Fibroblast of peridontal ligament (primary cell): ENCODE measurements at regions not wholly inside any gene's neighbourhood (a gene's known extent, or its start where the extent isn't known, plus 50 kb on each side); places are given as distances from the start of the nearest gene placed in this dataset.
"Not testable (repeated sequence)": the region's sequence is repeated elsewhere in the genome, so short reads cannot be mapped to it uniquely, and the experiment has no call there.

Experiments
- DNase-seq: peaks from one replicate; pipeline ENCODE4 v3.0.0-alpha.2; 2010; ENCODE audit errors: extremely low read depth

DNA sequence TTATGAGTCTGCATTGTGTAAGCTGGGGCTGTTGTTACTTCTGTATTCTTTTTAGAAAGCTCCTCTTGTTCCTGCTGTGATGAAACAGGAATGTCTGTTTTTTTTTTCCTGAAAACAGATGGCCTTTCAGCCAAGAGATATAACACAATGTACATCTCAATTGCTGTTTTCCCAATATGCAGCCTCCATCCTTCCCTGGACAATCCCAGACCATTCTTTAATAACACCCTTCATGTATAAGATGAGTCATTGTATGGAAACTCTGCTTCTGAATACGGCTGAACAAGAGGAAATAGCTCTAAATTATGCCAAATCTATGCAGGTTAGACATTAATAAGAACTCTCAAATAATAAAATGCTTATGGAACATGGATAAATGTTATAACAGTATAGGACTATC, 60.2 kb upstream of the LRRC4C start:
- no peak for DNase-seq

DNA sequence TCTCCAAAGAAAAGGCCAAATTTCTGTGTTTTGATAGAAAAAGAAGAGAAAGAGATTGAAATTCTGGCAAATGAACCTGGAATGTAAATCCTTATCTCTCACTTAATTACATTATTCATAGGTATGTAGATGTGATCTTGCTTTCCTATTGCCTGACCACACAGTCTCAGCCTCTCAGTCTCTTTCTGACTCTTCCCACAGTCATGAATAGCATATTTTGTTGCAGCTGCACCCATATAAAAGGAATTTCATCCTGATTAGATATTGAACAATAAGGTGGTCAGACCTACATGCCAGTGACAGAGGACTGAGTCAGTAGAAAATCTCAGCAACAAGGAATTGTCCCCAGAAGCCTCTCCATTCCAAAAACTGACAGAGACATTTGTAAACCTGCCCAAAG, 62.9 kb upstream of the LRRC4C start:
- DNase-seq: no peak

DNA sequence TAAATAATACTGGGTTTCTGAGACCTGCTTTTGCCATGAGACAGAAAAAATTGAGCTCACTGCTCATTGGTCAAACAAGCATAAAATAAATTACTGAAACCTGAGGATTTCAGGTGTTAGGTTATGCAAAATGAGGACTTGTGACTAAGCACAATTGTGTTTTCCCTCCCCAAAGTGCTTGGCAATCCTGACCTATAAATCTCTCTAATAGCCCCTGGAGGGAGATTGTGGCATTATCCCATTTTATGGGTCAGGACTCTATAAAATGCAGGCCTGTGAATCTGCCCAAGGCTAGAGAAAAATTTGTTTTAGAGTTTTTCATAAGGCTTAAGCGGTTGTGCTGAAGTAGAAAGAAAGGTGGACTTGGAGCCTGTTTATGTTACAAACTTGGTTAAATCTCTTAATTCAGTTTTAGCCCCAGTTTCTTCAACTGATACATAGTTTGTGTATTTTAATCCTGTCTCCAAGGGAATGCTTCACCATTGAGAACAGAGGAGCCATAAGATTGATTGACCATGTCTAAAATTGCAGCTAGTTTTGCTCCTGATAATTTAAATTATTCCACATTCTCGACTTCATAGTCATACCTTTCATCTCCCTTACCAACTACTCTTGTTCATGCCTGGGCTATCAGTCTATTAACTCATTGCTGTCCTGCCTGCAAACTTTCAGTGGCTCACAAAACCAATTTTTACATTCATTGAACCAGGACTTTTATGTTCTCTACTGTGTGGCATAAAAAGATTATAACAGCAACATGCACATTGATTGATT, 63.6 kb upstream of the LRRC4C start:
- DNase-seq: no peak

DNA sequence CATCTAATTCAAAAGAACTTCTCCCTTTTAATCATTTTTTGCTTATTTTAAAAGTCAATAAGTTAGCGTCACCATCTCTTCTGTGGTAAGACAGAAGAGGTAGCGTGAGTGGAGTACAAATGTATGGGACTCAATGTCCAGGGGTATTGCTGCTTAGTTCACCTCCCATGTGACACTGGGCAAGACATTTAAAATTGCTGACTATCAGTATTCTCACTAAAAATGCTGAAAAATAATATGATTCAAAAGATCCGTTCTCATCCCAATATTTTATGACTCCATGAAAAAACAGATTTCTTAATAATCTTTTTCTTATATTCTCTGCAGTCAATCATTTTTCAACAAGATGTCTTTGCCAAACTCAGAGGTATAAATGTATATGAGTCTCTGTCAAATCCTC, 68.1 kb upstream of the LRRC4C start:
- no peak for DNase-seq

DNA sequence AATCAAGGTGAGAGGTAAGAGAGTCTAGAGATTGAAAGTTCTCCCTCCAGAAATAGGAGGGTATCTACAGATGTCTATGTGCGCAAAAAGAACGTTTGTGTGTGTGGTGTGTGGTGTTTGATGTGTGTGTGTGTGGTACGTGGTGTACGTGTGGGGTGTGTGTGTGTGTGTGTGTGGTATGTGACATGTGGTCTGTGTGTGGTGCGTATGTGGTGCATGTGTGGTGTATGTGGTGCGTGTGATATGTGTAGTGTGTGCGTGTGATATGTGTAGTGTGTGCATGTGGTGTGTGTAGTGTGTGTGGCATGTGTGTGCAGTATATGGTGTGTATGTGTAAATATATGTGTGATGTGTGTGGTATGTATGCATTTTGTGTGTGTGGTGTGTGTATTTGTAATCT, 73.0 kb upstream of the LRRC4C start:
- DNase-seq: no peak

DNA sequence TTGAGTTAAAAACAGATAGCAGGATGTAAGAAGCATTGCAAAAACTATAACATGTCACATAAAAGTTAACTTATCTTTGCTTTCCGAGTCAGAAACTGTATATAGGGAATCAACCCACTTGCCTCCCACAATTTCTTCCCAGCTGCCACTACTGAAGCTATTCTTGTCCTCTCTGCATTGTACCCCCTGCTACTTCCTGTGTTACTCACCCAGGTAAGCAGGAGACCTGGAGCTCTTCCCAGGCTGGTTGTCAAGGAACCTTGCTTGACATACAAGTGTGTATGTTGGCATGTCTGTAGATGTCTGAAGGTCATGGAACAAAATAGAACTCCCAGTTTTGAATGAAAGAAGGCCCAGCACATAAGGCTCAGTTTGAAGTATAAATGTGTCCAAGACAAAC, 74.3 kb upstream of the LRRC4C start:
- DNase-seq: no peak

DNA sequence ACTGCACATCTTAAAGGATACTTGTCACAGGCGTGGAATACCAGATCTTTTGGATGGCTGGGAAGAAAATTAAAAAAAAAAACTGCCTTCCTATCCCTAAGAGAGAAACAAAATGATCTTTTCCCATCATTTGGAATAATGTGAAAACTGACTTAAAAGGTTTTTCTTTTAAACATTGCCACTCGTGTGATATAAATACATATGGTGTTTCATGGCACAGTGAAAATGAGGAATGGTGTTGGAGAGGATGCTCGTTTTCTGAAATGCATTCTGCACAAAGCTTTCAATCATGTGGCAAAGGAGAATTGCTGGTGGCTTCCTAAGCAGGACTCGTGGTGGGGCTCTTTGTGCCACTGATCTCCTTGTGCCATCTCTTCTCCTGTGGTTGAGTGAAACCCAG, 74.9 kb upstream of the LRRC4C start:
- no peak for DNase-seq

DNA sequence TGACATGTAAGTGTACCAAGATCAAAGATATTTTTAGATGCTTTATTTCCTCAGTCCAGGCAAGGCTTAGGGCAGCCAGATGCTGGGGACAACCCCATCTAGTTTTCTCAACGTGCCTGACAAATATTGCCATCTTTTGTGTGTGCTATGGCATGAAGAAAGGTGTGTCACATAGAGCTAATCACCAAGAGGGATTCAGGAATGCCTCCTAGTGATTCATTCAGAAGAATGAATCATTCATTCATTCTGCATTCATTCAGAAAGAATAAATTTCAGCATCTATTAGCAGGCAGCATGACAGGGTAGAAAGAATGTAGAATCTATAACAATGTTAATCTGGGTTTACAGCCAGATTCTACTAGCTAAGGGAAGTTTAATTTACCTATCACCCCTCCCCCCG, 75.4 kb upstream of the LRRC4C start:
- DNase-seq: no peak

DNA sequence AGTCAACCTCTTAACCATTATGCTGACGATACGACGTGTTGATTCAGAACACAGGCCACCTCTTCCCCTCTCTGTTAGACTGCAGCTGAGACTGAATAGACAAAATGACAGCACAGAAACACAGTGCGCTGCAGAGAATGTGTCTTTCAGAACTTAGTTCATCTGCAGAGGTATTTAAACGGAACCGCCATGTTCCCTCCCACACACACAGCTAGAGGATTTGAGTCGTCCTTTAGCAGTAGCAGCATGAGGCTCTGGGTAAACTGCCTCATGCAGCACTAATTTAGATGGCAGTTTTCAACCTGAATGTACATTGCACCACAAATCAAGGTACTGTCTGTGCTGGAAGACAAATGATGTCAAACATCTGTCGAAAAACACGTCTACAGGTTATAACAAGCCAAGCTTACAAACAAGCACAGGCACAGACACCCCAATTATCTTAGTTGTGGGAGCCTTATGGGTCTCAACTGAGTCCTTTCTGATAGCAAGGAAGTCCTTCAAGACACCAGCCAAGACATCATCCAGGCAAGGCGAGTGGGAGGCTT, 76.6 kb upstream of the LRRC4C start:
- DNase-seq: no peak

DNA sequence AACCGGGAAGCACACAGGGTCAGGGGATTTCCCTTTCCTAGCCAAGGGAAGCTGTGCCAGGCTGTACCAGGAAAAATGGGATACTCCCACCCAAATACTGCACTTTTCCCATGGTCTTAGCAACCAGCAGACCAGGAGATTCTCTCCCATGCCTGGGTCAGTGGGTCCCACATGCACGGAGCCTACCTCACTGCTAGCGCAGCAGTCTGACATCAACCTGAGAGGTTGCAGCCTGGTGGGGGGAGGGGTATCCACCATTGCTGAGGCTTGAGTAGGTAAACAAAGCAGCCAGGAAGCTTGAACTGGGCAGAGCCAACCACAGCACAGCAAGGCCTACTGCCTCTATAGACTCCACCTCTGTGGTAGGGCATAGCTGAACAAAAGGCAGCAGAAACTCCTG, 85.5 kb upstream of the LRRC4C start:
- DNase-seq: not testable (repeated sequence)

DNA sequence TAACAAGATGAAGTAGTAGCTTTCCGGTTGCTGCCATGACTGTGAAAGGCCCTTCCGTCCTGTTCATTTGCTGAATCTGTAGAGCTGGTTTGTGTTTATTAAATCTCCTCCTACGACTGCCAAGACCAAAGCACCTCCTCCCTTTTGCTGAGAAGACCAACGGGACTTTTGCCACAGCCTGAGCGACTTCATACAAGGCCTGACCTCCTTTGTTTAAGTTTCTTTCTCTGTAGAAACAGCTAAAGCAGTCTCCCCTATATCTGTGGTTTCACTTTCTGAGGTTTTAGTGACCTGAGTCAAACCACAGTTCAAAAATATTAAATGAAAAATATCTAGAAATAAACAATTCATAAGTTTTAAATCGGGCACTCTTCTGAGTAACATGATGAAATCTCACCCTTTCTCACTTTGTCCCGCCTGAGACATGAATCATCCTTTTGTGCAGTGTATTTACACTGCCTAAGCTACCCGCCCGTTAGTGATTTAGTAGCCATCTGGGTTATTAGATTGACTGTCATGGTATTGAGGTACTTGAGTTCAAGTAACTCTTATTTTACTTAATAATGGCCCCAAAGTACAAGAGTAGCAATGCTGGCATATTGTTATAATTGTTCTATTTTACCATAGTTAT, 119.1 kb upstream of the LRRC4C start:
- DNase-seq: no peak

DNA sequence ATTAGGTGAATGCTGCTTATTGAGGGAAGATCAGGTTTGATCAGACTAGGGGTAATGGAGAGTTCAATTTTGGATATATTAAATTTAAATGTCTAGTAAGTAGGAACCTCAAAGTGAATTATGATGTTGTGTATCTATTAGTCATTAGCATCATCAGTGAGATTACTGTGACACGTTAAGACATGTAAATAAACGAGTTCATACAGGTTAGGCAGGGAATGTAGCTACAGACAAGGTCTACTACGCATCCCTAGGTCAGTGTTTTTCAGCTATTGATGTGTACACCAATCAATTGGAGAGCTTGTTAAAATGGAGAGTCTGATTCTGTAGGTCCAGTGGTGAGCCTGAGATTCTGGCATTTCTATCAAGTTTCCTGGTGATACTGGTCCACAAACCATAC, 120.1 kb upstream of the LRRC4C start:
- DNase-seq: no peak

DNA sequence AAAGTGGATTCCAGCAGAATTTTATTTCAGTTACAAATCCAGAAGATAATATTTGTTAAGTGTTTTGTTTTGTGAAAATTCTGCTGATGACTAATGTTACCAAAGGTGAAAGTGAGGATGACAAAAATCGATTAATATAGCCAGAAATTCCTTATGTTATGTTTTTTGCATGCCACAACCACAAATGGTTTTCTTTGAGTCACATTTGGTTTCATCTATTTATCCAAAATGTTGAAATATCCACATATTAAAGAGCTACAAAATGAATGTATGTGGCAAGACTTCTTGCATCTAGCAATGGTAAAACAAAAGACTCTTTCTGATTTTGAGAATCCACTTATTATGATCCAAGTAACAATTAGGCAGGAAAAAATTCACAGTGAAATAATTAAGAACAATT, 150.1 kb upstream of the LRRC4C start:
- DNase-seq: no peak

DNA sequence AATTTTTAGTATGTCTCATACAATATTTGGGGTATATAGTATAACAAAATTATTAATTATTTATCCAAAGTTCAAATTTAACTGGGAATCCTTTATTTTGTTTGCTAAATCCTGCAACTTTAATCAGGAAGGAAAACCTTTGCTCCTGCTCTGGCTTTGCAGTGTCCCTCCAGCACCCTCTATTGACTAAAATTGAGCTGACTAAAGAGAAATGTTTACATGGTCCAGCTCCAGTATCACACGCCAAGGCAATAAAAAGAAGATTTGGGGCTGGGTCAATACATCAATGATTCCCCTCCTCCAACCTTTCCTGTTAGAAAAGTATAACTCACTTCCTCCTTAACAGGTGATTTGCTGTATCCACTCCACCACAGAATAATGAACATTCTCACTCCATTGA, 153.0 kb upstream of the LRRC4C start:
- DNase-seq: no peak

DNA sequence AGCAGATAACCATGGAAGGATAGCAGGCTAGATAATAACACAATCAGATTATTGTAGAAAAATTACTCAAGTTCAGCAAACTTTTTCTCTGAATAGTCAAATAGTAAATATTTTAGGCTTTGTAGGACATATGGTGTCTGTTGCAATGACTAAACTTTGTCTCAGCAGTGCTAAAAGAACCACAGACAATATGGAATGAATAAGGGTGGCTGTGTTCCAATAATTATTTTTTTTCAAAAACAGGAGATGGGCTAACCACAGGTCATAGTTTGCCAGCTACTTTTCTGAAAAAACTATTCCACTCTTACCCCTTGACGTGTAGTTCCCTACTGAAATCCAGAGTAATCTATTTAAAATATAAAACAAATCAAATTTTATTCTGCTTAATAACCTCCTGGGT, 153.9 kb upstream of the LRRC4C start:
- peak; percentile 20 for DNase-seq

DNA sequence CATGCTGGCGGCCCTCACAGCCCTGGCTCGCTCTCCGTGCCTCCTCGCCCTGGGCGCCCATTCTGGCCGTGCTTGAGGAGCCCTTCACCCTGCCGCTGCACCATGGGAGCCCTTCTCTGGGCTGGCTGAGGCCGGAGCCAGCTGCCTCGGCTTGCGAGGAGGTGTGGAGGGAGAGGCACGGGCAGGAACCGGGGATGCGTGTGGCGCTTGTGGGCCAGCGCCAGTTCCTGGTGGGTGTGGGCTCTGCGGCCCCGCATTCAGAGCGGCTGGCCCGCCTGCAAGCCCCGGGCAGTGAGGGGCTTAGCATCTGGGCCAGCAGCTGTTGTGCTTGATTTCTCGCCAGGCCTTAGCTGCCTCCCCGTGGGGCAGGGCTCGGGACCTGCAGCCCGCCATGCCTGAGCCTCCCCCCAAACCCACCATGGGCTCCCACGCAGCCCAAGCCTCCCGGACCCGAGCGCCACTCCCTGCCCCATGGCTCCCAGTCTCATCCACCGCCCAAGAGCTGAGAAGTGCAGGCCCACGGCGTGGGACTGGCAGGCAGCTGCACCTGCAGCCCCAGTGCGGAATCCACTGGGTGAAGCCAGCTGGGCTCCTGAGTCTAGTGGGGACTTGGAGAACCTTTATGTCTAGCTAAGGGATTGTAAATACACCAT, 163.4 kb upstream of the LRRC4C start:
- DNase-seq: no peak

DNA sequence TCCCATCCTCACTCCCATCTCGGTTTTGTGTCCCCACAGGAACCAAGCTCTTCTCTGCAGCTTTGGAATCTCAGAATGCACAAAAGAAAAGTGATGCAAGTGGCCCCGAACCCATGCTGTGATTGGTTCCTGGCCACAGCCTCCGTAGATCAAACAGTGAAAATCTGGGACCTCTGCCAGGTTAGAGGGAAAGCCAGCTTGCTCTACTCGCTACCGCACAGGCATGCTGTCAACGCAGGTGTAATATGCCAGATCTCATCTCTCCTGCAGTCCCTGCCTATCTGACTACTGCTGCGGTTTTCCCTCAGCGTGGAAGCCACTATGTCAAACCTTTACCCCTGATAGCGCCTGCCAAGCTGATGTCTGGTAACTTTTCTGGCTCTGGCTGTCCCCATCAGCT, 200.5 kb upstream of the LRRC4C start:
- no peak for DNase-seq

DNA sequence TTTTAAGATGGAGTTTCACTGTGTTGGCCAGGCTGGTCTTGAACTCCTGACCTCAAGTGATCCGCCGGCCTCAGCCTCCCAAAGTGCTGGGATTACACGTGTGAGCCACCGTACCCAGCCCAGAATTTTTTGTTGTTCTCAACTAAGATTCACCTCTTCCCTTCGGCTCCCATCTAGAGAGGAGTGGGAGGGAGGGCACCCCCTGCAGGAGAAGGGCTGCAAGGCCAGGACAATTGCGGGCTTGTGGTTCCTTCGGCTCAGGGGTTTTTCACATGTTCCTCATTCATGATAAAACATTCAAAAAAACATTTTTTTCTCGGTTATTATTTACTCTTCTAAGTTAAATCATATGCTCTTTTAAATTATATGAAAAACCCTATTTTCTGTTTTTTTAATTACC, 201.1 kb upstream of the LRRC4C start:
- no peak for DNase-seq

DNA sequence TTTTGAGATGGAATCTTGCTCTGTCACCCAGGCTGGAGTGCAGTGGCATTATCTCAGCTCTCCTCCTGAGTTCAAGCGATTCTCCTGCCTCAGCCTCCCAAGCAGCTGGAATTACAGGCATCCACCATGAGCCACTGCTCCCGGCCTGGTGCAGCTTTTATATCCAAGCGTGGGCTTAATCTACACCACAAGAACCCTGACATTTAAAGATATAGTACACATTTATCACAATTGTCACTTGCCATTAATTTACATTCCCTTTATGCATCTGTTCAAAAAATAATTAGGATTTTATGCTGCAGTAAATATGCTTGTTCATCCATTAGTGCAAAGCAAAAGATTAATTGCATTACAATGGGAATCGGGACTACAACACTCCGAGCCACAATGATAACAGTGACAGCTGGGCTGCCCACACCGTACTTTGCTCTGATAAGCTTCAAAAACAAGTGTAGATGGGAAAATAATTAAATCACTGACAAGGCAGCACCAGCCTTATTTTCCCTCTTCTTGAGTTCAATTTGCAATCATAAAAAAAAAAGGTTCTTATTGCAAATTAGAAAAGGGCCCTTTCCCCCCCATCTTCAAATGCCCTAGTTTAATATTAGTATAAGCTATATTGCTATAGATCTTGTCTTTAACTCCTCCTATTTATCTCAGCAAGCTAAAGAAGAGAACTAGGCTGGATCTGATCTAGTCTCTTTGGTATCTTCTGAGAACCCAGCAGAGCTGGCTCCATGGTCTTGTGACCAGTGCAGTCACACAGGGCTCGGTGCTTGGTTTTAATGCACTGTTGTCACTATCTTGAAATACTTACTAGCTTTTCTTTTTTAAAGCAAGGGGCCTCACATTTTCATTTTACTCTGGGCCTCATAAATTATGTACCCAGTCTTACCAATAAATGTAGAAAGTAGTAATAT, 206.2 kb upstream of the LRRC4C start:
- DNase-seq: no peak

DNA sequence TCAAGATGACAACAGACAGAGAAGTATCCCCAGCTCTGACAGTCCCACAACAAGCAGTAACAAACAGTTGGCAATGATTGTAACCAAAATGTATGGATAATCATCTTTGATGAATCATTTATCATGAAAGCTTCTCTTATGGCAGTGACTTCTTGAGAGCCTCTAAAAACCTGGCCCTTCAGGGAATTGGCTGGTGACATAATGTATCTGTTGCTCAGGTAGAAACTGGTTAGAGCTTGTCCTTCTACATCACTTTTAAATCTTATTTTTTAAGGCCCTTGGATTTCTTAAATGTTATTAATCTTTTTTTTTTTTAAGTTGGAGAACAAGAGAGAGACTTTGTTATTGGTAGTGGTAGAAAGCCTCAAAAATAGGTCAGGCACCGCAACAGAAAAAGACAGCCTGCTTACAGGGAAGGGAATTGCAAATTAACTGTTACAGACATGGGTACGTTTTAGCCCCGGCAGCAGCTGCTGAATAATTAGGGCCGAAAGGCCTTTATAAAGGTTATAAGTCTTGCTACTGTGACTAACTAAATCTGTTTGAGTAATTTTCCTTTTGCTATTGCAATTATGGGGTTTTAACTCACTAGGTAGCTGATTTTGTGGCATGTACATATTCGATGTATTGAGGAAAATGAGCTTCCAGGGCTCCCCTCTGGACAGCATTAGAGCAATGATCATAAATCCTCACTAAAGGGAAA, 207.7 kb upstream of the LRRC4C start:
- no peak for DNase-seq

DNA sequence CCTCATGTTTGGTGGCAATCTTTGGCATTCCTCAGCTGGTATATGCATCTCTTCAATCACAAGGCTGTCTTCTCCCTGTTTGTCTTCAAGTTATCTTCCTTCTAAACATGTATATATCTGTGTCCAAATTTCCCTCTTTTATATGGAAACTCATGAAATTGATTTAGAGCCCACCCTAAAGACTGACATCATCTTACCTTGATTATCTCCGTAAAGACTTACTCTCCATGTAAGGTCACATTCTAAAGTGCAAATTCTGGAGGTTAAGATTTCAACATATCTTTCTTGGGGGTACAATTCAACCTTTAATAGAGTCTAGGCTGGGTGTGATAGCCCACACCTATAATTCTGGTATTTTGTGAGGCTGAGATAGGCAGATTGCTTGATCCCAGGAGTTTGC, 215.8 kb upstream of the LRRC4C start:
- no peak for DNase-seq
